A549 (cell line): ENCODE measurements at regions not wholly inside any gene's neighbourhood (a gene's known extent, or its start where the extent isn't known, plus 50 kb on each side); places are given as distances from the start of the nearest gene placed in this dataset.

Experiments
- ATAC-seq, 2 experiments: fragments of 200-7000 bp in 1 of 2; fragments of >200 bp in 1 of 2; cut with Nextera tagmentation in 1 of 2; cut with Tn5 transposase in 1 of 2; 3 replicates each; pipeline versions ENCODE4 v1.8.0 to v1.9.1; 2018 to 2020; ENCODE audit warnings: mild to moderate bottlenecking in 1 of 2, moderate library complexity in 1 of 2
- CTCF ChIA-PET: fragments of 300-600 bp; sonication (Branson Sonifier 250); formaldehyde crosslinking; extraction: SDS; loops from one replicate; lab custom pipeline; 2021; ENCODE audit warnings: antibody characterized with exemption, inconsistent platforms; lab: Yijun Ruan, JAX
- POLR2A ChIA-PET: fragments of 350-600 bp; formaldehyde crosslinking; extraction: SDS; loops from one replicate; lab custom pipeline; 2021; ENCODE audit warnings: antibody characterized with exemption, inconsistent platforms; lab: Yijun Ruan, JAX
- DNase-seq, 2 experiments: peaks; one replicate each; pipeline versions ENCODE4 v3.0.0 to v3.0.0-alpha.2; 2011 to 2016; ENCODE audit warnings: low read depth in 1 of 2, low spot score in 1 of 2
- FAIRE-seq: peaks from 2 replicates; lab custom pipeline; 2011; peaks lifted over from hg19 to GRCh38; lab: Jason Lieb, UNC
- H3K27ac ChIP-seq, 2 experiments: fragments of >200 bp; sonication (Bioruptor Twin); formaldehyde crosslinking; 3 replicates each; pipeline ENCODE4 v1.5.1; 2016 to 2017
- H3K4me1 ChIP-seq: fragments of >200 bp; sonication (Bioruptor Twin); formaldehyde crosslinking; 3 replicates; pipeline ENCODE4 v1.6.1; 2016
- H3K4me2 ChIP-seq: fragments of >200 bp; sonication (Bioruptor Twin); formaldehyde crosslinking; 3 replicates; pipeline ENCODE4 v1.6.1; 2016
- H3K4me3 ChIP-seq: fragments of >200 bp; sonication (Bioruptor Twin); formaldehyde crosslinking; 3 replicates; pipeline ENCODE4 v1.5.1; 2016
- H3K9me3 ChIP-seq: fragments of >200 bp; sonication (Bioruptor Twin); formaldehyde crosslinking; 3 replicates; pipeline ENCODE4 v1.6.1; 2016
- CHD4 ChIP-seq: fragments of 200-600 bp; sonication (generic); IDR thresholded peaks from 2 replicates; pipeline ENCODE4 v1.6.1; 2016; ENCODE audit warnings: antibody characterized with exemption, mild to moderate bottlenecking, borderline replicate concordance
- CTCF ChIP-seq: fragments of >200 bp; sonication (Bioruptor Twin); formaldehyde crosslinking; IDR thresholded peaks from 3 replicates; pipeline ENCODE4 v1.5.1; 2016
- EHF ChIP-seq: fragments of 250-450 bp; sonication (Bioruptor Pico); IDR thresholded peaks from 2 replicates; pipeline ENCODE4 v1.5.0; 2020; ENCODE audit warnings: mild to moderate bottlenecking
- EHMT2 ChIP-seq: fragments of 200-600 bp; sonication (generic); IDR thresholded peaks from 2 replicates; pipeline ENCODE4 v1.6.1; 2016; ENCODE audit warnings: antibody characterized with exemption, low read depth, mild to moderate bottlenecking, moderate library complexity
- ESRRA ChIP-seq: fragments of 150-350 bp; IDR thresholded peaks from 2 replicates; pipeline ENCODE4 v1.6.1; 2014; ENCODE audit warnings: mild to moderate bottlenecking, low read length, borderline replicate concordance
- FOSB ChIP-seq: fragments of 250-450 bp; sonication (Bioruptor Pico); IDR thresholded peaks from 2 replicates; pipeline ENCODE4 v1.5.0; 2020; ENCODE audit warnings: mild to moderate bottlenecking, moderate library complexity
- FOXS1 ChIP-seq: fragments of 250-450 bp; sonication (Bioruptor Pico); IDR thresholded peaks from 2 replicates; pipeline ENCODE4 v1.5.0; 2020; ENCODE audit warnings: mild to moderate bottlenecking, moderate library complexity
- HOXB13 ChIP-seq: fragments of 250-450 bp; sonication (Bioruptor Pico); IDR thresholded peaks from 2 replicates; pipeline ENCODE4 v1.5.0; 2020; ENCODE audit warnings: low read depth, mild to moderate bottlenecking, moderate library complexity
- HOXB5 ChIP-seq: fragments of 250-450 bp; sonication (Bioruptor Pico); IDR thresholded peaks from 2 replicates; pipeline ENCODE4 v1.5.0; 2020; ENCODE audit warnings: mild to moderate bottlenecking, moderate library complexity
- JUN ChIP-seq, 2 experiments: fragments of >200 bp; sonication (Bioruptor Twin); formaldehyde crosslinking; IDR thresholded peaks; 2 replicates in 1 of 2; 3 replicates in 1 of 2; pipeline ENCODE4 v1.6.1; 2016 to 2017
- JUNB ChIP-seq: fragments of >200 bp; sonication (Bioruptor Twin); formaldehyde crosslinking; IDR thresholded peaks from 2 replicates; pipeline ENCODE4 v1.6.1; 2016
- KDM5A ChIP-seq: fragments of 200-600 bp; sonication (generic); IDR thresholded peaks from 2 replicates; pipeline ENCODE4 v1.6.1; 2016; ENCODE audit warnings: antibody characterized with exemption, mild to moderate bottlenecking
- MAFK ChIP-seq: fragments of 450-650 bp; IDR thresholded peaks from 2 replicates; pipeline ENCODE4 v1.6.1; 2014; ENCODE audit not compliant: partially characterized antibody
- MAZ ChIP-seq: fragments of 150-350 bp; IDR thresholded peaks from 2 replicates; pipeline ENCODE4 v1.6.1; 2014; ENCODE audit warnings: antibody characterized with exemption, low read depth, low read length, borderline replicate concordance
- NFE2L2 ChIP-seq: fragments of 150-350 bp; conservative IDR thresholded peaks from 2 replicates; pipeline ENCODE4 v1.6.1; 2014; ENCODE audit warnings: low read length
- NR3C1 ChIP-seq: fragments of >200 bp; sonication (Bioruptor Twin); formaldehyde crosslinking; IDR thresholded peaks from 3 replicates; pipeline ENCODE4 v1.6.1; 2017
- RFX5 ChIP-seq: fragments of 450-650 bp; IDR thresholded peaks from 2 replicates; pipeline ENCODE4 v1.7.1; 2014; ENCODE audit warnings: antibody characterized with exemption, mild to moderate bottlenecking, moderate library complexity
- RNF2 ChIP-seq: fragments of 200-600 bp; sonication (generic); IDR thresholded peaks from 2 replicates; pipeline ENCODE4 v1.6.1; 2016; ENCODE audit warnings: low read depth, mild to moderate bottlenecking, antibody characterized with exemption, moderate library complexity, borderline replicate concordance
- SMC3 ChIP-seq: fragments of >200 bp; sonication (Bioruptor Twin); formaldehyde crosslinking; IDR thresholded peaks from 3 replicates; pipeline ENCODE4 v1.6.1; 2018; ENCODE audit warnings: inconsistent platforms
- SREBF2 ChIP-seq: fragments of 450-650 bp; IDR thresholded peaks from 2 replicates; pipeline ENCODE4 v1.6.1; 2014; ENCODE audit warnings: mild to moderate bottlenecking, moderate library complexity
- TP53 ChIP-seq: fragments of 250-450 bp; sonication (Bioruptor Pico); IDR thresholded peaks from 2 replicates; pipeline ENCODE4 v1.5.0; 2021; ENCODE audit warnings: mild to moderate bottlenecking, moderate library complexity
- WGBS: methylation state at CpG from one replicate; pipeline ENCODE4 v1.1.6; 2017; ENCODE audit errors: missing lambda C conversion rate; 5-methylcytosine and 5-hydroxymethylcytosine counted together
- TF ChIP-seq, protein P1 (sequence below): fragments of 250-450 bp; sonication (Bioruptor Pico); IDR thresholded peaks from 2 replicates; pipeline ENCODE4 v1.5.0; 2020; ENCODE audit warnings: low read depth, mild to moderate bottlenecking, moderate library complexity

GRCh38 chr2:239666855-239667376 lies 266.1 kb upstream of the HDAC4 start:
- Histone ChIP-seq H3K4me2 (no peak overlapping the region), H3K4me3 (no peak overlapping the region), H3K9me3 (0 out of 3 replicates have a peak, but pooled peaks cover 3% of the 10 kb centered on the region), H3K27ac (no peak overlapping the region), H3K4me1 (no peaks in the 10 kb centered on the region)
- no peak for DNase-seq
- CTCF ChIA-PET: no interaction called here
- FAIRE-seq: no peak
- TF ChIP-seq, protein P1, sequence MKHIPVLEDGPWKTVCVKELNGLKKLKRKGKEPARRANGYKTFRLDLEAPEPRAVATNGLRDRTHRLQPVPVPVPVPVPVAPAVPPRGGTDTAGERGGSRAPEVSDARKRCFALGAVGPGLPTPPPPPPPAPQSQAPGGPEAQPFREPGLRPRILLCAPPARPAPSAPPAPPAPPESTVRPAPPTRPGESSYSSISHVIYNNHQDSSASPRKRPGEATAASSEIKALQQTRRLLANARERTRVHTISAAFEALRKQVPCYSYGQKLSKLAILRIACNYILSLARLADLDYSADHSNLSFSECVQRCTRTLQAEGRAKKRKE (CRISPR knock-in tag): no peak
- TF ChIP-seq FOXS1 (no peak), CHD4 (no peak), EHF (CRISPR knock-in tag) (no peak), SREBF2 (no peak), RNF2 (no peak), HOXB13 (CRISPR knock-in tag) (no peak), CTCF (no peak), ESRRA (no peak), HOXB5 (CRISPR knock-in tag) (no peak), MAZ (no peak), EHMT2 (no peak), RFX5 (no peak), SMC3 (no peak)
- ATAC-seq: no peak
- POLR2A ChIA-PET: no interaction called here
- WGBS: 53% methylated on average over 11 of the region's 11 CpGs

DNA sequence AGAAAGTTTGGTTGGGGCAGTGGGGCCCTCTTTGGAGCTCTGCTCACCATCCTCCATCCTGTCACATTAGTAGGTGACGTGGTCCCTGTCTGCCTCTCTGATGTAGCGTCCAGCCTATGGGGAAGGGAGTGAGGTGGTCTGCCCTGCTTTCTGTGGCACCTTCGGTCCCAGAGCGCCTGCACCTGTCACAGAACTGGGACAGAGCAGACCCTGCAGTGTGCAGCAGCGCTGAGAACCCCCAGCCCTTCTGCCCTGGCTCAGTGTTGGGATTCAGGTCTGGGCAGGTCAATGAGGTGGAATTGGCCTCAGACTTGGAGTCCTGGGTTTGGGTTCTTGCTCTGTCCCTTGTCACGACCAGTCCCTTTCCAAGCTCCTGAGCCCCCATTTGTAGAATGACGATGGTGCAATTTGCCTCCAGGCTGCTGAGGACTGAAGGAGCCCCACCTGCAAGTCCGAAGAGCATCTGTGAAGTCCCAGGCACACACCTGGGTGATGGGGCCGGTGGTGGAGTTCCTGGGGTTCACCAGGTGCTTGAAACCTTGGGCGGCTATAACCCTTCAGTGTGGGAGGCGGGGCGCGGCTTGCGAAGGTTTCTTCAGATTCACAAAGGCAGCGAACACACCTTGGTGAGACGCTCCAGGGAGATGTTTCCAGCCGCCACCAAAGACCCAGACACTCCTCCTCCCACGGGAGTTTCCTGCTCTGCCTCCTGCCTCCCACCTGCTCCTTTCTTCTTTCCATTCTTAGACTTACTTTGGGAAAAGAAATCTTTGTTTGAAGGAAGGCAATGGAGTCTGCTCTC lies 265.4 kb upstream of the HDAC4 start:
- Histone ChIP-seq H3K4me2 (no peak overlapping the region), H3K4me3 (no peak overlapping the region), H3K4me1 (no peaks in the 10 kb centered on the region), H3K27ac (no peak overlapping the region), H3K9me3 (0 out of 3 replicates have a peak, but pooled peaks cover 3% of the 10 kb centered on the region)
- WGBS: 70% methylated on average over 18 of the region's 18 CpGs
- no peak for DNase-seq
- no peak for FAIRE-seq
- CTCF ChIA-PET: no interaction called here
- POLR2A ChIA-PET: no interaction called here
- TF ChIP-seq, protein P1 (CRISPR knock-in tag): no peak
- TF ChIP-seq TP53 (CRISPR knock-in tag): no peak
- TF ChIP-seq KDM5A: no peak
- TF ChIP-seq JUNB: no peak
- TF ChIP-seq JUN (IDR thresholded peaks at IDR 0.05): no peak
- no peak for TF ChIP-seq CHD4
- no peak for TF ChIP-seq MAFK
- no peak for TF ChIP-seq FOSB (CRISPR knock-in tag)
- no peak for TF ChIP-seq FOXS1
- TF ChIP-seq CTCF: no peak
- no peak for TF ChIP-seq NR3C1
- no peak for TF ChIP-seq NFE2L2
- TF ChIP-seq, all 56 proteins: peak for 0
- ATAC-seq: no peak
